ENCODE measurements at regions not wholly inside any gene's neighbourhood (a gene's known extent, or its start where the extent isn't known, plus 50 kb on each side); places are given as distances from the start of the nearest gene placed in this dataset.

DNA sequence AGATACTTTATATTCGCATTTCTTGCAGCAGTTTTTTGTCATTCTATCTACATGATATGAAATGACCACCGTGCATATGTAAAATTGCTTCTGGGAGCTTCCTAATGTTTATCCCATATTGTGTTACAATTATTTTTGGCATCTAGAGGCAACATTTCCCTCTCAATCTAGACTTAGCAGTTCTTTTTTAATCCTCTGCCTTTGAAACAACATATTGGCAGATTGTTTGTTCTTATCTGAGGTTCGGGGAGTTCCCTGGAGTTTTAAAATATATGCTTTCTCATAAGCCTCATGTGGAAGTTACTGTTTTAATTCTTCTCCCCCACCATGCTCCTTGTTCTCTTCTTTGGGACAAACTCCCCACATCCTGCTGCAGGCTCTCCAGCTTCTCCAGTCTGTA is 130.1 kb upstream of the SLC10A2 start:
- H3K27me3 ChIP-seq = no peaks in the 10 kb centered on the region
- no peaks in the 10 kb centered on the region for H3K36me3 ChIP-seq (replicated peaks in 1 of 2)
- intact Hi-C loops (cut with DNase I) = no loop called here
- TF ChIP-seq, protein P1, sequence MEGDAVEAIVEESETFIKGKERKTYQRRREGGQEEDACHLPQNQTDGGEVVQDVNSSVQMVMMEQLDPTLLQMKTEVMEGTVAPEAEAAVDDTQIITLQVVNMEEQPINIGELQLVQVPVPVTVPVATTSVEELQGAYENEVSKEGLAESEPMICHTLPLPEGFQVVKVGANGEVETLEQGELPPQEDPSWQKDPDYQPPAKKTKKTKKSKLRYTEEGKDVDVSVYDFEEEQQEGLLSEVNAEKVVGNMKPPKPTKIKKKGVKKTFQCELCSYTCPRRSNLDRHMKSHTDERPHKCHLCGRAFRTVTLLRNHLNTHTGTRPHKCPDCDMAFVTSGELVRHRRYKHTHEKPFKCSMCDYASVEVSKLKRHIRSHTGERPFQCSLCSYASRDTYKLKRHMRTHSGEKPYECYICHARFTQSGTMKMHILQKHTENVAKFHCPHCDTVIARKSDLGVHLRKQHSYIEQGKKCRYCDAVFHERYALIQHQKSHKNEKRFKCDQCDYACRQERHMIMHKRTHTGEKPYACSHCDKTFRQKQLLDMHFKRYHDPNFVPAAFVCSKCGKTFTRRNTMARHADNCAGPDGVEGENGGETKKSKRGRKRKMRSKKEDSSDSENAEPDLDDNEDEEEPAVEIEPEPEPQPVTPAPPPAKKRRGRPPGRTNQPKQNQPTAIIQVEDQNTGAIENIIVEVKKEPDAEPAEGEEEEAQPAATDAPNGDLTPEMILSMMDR (IDR thresholded peaks at IDR 0.05) = no peak
- no peak for TF ChIP-seq POLR2A (IDR thresholded peaks at IDR 0.05)
- H3K4me3 ChIP-seq = no peak overlapping the region
- WGBS, 4 donors = 51 to 64% (median 63%) methylated on average over 3 of the region's 3 CpGs
- no peak overlapping the region for H3K27ac ChIP-seq
- DNase-seq = no peak
- no peaks in the 10 kb centered on the region for H3K9me3 ChIP-seq (replicated peaks in 1 of 3)
- no peaks in the 10 kb centered on the region for H3K4me1 ChIP-seq (replicated peaks in 1 of 2)

DNA sequence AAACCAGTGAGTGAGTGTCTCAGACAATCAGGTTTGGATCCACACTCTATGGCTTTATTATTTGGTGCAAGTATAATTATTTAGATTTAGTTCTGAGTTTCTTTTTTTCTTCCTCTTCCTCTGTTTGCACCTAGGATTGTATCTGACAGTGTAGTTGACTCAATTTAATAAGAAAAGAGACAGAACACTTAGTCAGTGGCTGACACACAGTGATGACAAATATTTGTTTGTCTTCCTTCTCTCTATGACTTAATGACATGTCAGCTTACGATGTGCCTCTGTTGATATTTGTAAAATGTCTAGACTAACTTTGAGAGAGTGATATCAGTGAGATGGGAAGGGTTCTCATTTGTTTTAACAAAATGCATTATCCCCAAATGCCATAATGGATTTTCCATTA is 129.5 kb upstream of the SLC10A2 start:
- intact Hi-C loops (cut with DNase I) = no loop called here
- H3K9me3 ChIP-seq (replicated peaks in 1 of 3) = no peaks in the 10 kb centered on the region
- 41 to 60% (median 50%) methylated on average over 1 of the region's 1 CpG for WGBS, 4 donors

DNA sequence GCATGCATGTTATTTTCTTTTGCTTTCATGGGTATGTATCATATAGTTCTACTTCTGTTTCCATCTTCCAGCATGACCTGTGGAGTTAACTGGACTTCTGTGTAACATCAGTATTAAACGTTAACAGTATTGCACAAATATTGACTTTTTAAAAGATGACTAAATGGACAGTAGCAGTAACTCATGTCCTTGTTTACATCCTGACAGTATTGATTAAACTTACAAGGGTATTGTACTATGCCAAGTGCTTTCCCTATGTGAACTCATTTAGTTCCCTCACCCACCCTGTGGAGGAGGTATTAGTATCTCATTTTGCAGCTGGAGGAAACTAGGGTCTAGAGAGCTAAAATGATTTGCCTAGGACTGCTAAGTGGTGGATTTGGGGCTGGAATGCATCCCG is 128.7 kb upstream of the SLC10A2 start:
- no peak for DNase-seq
- WGBS, 4 donors = 60 to 79% (median 64%) methylated on average over 2 of the region's 2 CpGs
- Histone ChIP-seq H3K4me1 (replicated peaks in 1 of 2) (no peaks in the 10 kb centered on the region), H3K4me3 (no peak overlapping the region), H3K27ac (no peak overlapping the region), H3K9me3 (replicated peaks in 1 of 3) (no peaks in the 10 kb centered on the region), H3K36me3 (replicated peaks in 1 of 2) (no peaks in the 10 kb centered on the region), H3K27me3 (no peaks in the 10 kb centered on the region)
- intact Hi-C loops (cut with DNase I) = no loop called here
- TF ChIP-seq, protein P1 (IDR thresholded peaks at IDR 0.05) = no peak
- no peak for TF ChIP-seq POLR2A (IDR thresholded peaks at IDR 0.05)

More for the DNA sequence above, 129.5 kb upstream of the SLC10A2 start:
- TF ChIP-seq POLR2A (IDR thresholded peaks at IDR 0.05) = no peak
- no peak for DNase-seq
- H3K36me3 ChIP-seq (replicated peaks in 1 of 2) = no peaks in the 10 kb centered on the region
- no peak overlapping the region for H3K4me3 ChIP-seq
- no peaks in the 10 kb centered on the region for H3K27me3 ChIP-seq
- no peaks in the 10 kb centered on the region for H3K4me1 ChIP-seq (replicated peaks in 1 of 2)
- H3K27ac ChIP-seq = no peak overlapping the region

DNA sequence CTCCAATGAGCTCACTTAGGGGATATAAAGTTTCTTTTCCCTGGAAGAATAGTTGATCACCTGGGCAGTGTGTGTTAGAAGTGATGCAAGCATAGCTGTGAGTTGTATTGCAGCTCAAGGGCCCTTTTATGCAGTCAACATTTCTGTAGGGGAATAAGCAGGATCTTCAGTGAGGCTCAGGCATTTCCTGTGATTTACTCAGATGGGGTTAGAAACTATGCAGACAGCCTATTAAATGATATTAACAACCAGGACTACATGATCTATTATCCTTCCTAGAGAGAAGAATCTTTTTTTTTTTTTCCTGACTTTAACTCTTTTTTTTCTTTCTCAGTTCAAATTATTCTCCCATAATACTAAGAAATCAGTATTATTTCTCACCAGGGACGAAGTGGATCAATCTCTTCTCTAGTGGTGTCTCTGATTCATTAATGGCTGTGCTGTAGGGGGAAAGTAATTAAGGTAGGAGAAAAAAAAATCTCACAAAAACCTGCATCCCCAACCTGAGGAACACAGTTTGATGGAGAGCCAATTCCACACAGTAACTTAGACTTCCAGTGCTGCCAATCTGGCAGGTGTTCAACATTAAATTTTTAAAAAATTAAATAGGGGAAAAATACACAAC is 126.4 kb upstream of the SLC10A2 start:
- intact Hi-C loops (cut with DNase I) = no loop called here
- Histone ChIP-seq H3K36me3 (replicated peaks in 1 of 2) (no peaks in the 10 kb centered on the region), H3K27ac (no peak overlapping the region), H3K4me1 (replicated peaks in 1 of 2) (no peaks in the 10 kb centered on the region), H3K27me3 (no peaks in the 10 kb centered on the region), H3K4me3 (no peak overlapping the region), H3K9me3 (replicated peaks in 1 of 3) (no peaks in the 10 kb centered on the region)
- TF ChIP-seq, protein P1 (IDR thresholded peaks at IDR 0.05) = no peak
- no peak for TF ChIP-seq POLR2A (IDR thresholded peaks at IDR 0.05)
- WGBS, 4 donors = 72 to 79% (median 75%) methylated on average over 1 of the region's 1 CpG
- no peak for DNase-seq

DNA sequence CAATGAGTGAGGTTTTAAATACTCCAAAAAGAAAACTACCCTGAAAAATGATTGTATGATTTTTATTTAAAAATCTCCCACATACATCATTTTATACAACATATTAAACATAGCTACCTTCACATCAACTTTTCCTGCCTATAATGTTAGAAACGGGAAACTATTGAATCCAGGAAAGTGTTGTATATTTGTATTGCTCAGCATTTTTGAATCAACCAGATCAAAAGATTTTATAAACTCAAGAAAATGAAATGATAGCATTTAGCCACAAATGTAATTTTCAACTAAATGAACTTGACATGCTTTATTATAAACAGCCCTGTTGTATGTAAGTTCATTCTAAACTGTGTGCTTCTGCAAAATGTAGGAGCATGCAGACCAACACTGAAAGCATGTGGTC is 124.6 kb upstream of the SLC10A2 start:
- WGBS, 4 donors = 59 to 71% (median 65%) methylated on average over 1 of the region's 1 CpG
- Histone ChIP-seq H3K4me1 (replicated peaks in 1 of 2) (no peaks in the 10 kb centered on the region), H3K4me3 (no peak overlapping the region), H3K27me3 (no peaks in the 10 kb centered on the region), H3K27ac (no peak overlapping the region), H3K36me3 (replicated peaks in 1 of 2) (no peaks in the 10 kb centered on the region), H3K9me3 (replicated peaks in 1 of 3) (no peaks in the 10 kb centered on the region)
- TF ChIP-seq, protein P1 (IDR thresholded peaks at IDR 0.05) = no peak
- no peak for TF ChIP-seq POLR2A (IDR thresholded peaks at IDR 0.05)
- intact Hi-C loops (cut with DNase I) = no loop called here
- DNase-seq = no peak
